ENCODE measurements at regions not wholly inside any gene's neighbourhood (a gene's known extent, or its start where the extent isn't known, plus 50 kb on each side); places are given as distances from the start of the nearest gene placed in this dataset.

- TF ChIP-seq CTCF (IDR thresholded peaks at IDR 0.05): no peak
- no peak for TF ChIP-seq POLR2A (IDR thresholded peaks at IDR 0.05)
These were observed 416.4 kb upstream of the UBE2E3 start for GRCh38 chr2:180564051-180564450.
